ENCODE measurements at regions not wholly inside any gene's neighbourhood (a gene's known extent, or its start where the extent isn't known, plus 50 kb on each side); places are given as distances from the start of the nearest gene placed in this dataset.

- no peak for DNase-seq
- 73 to 92% (median 86%) methylated on average over 2 to 4 of the region's 4 CpGs for WGBS, 4 donors
- Histone ChIP-seq H3K4me1 (replicated peaks in 1 of 2) (no peaks in the 10 kb centered on the region), H3K9me3 (replicated peaks in 1 of 3) (no peaks in the 10 kb centered on the region), H3K4me3 (no peak overlapping the region), H3K27me3 (no peaks in the 10 kb centered on the region), H3K36me3 (replicated peaks in 1 of 2) (no peaks in the 10 kb centered on the region), H3K27ac (no peak overlapping the region)
- intact Hi-C loops (cut with DNase I): no loop called here
- TF ChIP-seq POLR2A (IDR thresholded peaks at IDR 0.05) (no peak), CTCF (IDR thresholded peaks at IDR 0.05) (no peak)
These were observed 68.9 kb downstream of the C5orf15 start for GRCh38 chr5:133899506-133899905.

GRCh38 chr5:133898440-133898839 lies 70.0 kb downstream of the C5orf15 start:
- Histone ChIP-seq H3K4me3 (no peak overlapping the region), H3K27me3 (no peaks in the 10 kb centered on the region), H3K9me3 (replicated peaks in 1 of 3) (no peaks in the 10 kb centered on the region), H3K27ac (no peak overlapping the region), H3K4me1 (replicated peaks in 1 of 2) (no peaks in the 10 kb centered on the region), H3K36me3 (replicated peaks in 1 of 2) (no peaks in the 10 kb centered on the region)
- WGBS, 4 donors: 69 to 78% (median 75%) methylated on average over 3 of the region's 3 CpGs
- TF ChIP-seq POLR2A (IDR thresholded peaks at IDR 0.05) (no peak), CTCF (IDR thresholded peaks at IDR 0.05) (no peak)
- intact Hi-C loops (cut with DNase I): no loop called here
- DNase-seq: no peak

GRCh38 chr5:133897431-133897830 lies 71.0 kb downstream of the C5orf15 start:
- Histone ChIP-seq H3K27me3 (no peaks in the 10 kb centered on the region), H3K4me3 (no peak overlapping the region), H3K4me1 (replicated peaks in 1 of 2) (no peaks in the 10 kb centered on the region), H3K36me3 (replicated peaks in 1 of 2) (no peaks in the 10 kb centered on the region), H3K9me3 (replicated peaks in 1 of 3) (no peaks in the 10 kb centered on the region), H3K27ac (no peak overlapping the region)
- no peak for DNase-seq
- WGBS, 4 donors: 85 to 94% (median 88%) methylated on average over 4 of the region's 4 CpGs
- TF ChIP-seq CTCF (IDR thresholded peaks at IDR 0.05): no peak
- no peak for TF ChIP-seq POLR2A (IDR thresholded peaks at IDR 0.05)
- intact Hi-C loops (cut with DNase I): no loop called here

GRCh38 chr5:133896873-133897272 lies 71.6 kb downstream of the C5orf15 start:
- H3K36me3 ChIP-seq (replicated peaks in 1 of 2): no peaks in the 10 kb centered on the region
- H3K9me3 ChIP-seq (replicated peaks in 1 of 3): no peaks in the 10 kb centered on the region
- H3K4me3 ChIP-seq: no peak overlapping the region
- 86 to 96% (median 88%) methylated on average over 2 of the region's 2 CpGs for WGBS, 4 donors
- H3K27me3 ChIP-seq: no peaks in the 10 kb centered on the region
- H3K27ac ChIP-seq: no peak overlapping the region
- H3K4me1 ChIP-seq (replicated peaks in 1 of 2): no peaks in the 10 kb centered on the region
- no peak for TF ChIP-seq POLR2A (IDR thresholded peaks at IDR 0.05)
- TF ChIP-seq CTCF (IDR thresholded peaks at IDR 0.05): no peak
- DNase-seq: no peak
- intact Hi-C loops (cut with DNase I): no loop called here

All from adrenal gland (tissue), 9 donors.